Occipital lobe (tissue), 1 donor: ENCODE measurements at regions not wholly inside any gene's neighbourhood (a gene's known extent, or its start where the extent isn't known, plus 50 kb on each side); places are given as distances from the start of the nearest gene placed in this dataset.
"Not testable (repeated sequence)": the region's sequence is repeated elsewhere in the genome, so short reads cannot be mapped to it uniquely, and the experiment has no call there.

ENCODE experiments used
- DNase-seq: peaks from one replicate; lab custom pipeline; 2025; lab: John Stamatoyannopoulos, UW

GRCh38 chr5:136546441-136546840, 181.1 kb upstream of the TRPC7 start:
- not testable (repeated sequence) for DNase-seq

- not testable (repeated sequence) for DNase-seq
Observed at GRCh38 chr5:136545031-136545430, 179.7 kb upstream of the TRPC7 start.

GRCh38 chr5:136538534-136538933, 173.2 kb upstream of the TRPC7 start:
- no peak for DNase-seq

- no peak for DNase-seq
Observed at GRCh38 chr5:136529081-136529480, 163.7 kb upstream of the TRPC7 start.

GRCh38 chr5:136528481-136529030, 163.2 kb upstream of the TRPC7 start:
- DNase-seq, result no peak

GRCh38 chr5:136527311-136527710, 162.0 kb upstream of the TRPC7 start:
- no peak for DNase-seq

GRCh38 chr5:136526791-136527190, 161.4 kb upstream of the TRPC7 start:
- DNase-seq, result no peak

GRCh38 chr5:136526021-136526420, 160.7 kb upstream of the TRPC7 start:
- no peak for DNase-seq

GRCh38 chr5:136525597-136525996, 160.3 kb upstream of the TRPC7 start:
- no peak for DNase-seq

- no peak for DNase-seq
Observed at GRCh38 chr5:136522217-136522956, 157.0 kb upstream of the TRPC7 start.

GRCh38 chr5:136521696-136522095, 156.4 kb upstream of the TRPC7 start:
- DNase-seq, result no peak

GRCh38 chr5:136518814-136519213, 153.5 kb upstream of the TRPC7 start:
- DNase-seq, result no peak

GRCh38 chr5:136518174-136518573, 152.8 kb upstream of the TRPC7 start:
- no peak for DNase-seq

- no peak for DNase-seq
Observed at GRCh38 chr5:136517755-136518154, 152.4 kb upstream of the TRPC7 start.

GRCh38 chr5:136516637-136517036, 151.3 kb upstream of the TRPC7 start:
- no peak for DNase-seq

- DNase-seq, result no peak
Observed at GRCh38 chr5:136513430-136513829, 148.1 kb upstream of the TRPC7 start.

GRCh38 chr5:136511046-136511445, 145.7 kb upstream of the TRPC7 start:
- DNase-seq, result no peak

GRCh38 chr5:136510481-136510880, 145.1 kb upstream of the TRPC7 start:
- DNase-seq, result no peak

GRCh38 chr5:136506131-136506530, 140.8 kb upstream of the TRPC7 start:
- DNase-seq, result no peak

GRCh38 chr5:136501133-136501532, 135.8 kb upstream of the TRPC7 start:
- DNase-seq, result no peak

- no peak for DNase-seq
Observed at GRCh38 chr5:136492587-136492986, 127.2 kb upstream of the TRPC7 start.

- DNase-seq, result no peak
Observed at GRCh38 chr5:136491806-136492205, 126.5 kb upstream of the TRPC7 start.

GRCh38 chr5:136484808-136485325, 119.5 kb upstream of the TRPC7 start:
- no peak for DNase-seq
